Ishikawa (cell line): ENCODE measurements at regions not wholly inside any gene's neighbourhood (a gene's known extent, or its start where the extent isn't known, plus 50 kb on each side); places are given as distances from the start of the nearest gene placed in this dataset.

Experiments
- CEBPB ChIP-seq: IDR thresholded peaks from 2 replicates; pipeline ENCODE4 v1.6.1; 2012
- CREB1 ChIP-seq: IDR thresholded peaks from 2 replicates; pipeline ENCODE4 v1.6.1; 2012; ENCODE audit warnings: low read depth
- EGR1 ChIP-seq: IDR thresholded peaks from 2 replicates; pipeline ENCODE4 v1.6.1; 2012
- EP300 ChIP-seq: IDR thresholded peaks from 2 replicates; pipeline ENCODE4 v1.6.1; 2012; ENCODE audit warnings: borderline replicate concordance
- FOXM1 ChIP-seq: IDR thresholded peaks from 2 replicates; pipeline ENCODE4 v1.6.1; 2012; ENCODE audit warnings: low read depth, borderline replicate concordance
- MAX ChIP-seq: IDR thresholded peaks from 2 replicates; pipeline ENCODE4 v1.6.1; 2012
- NFIC ChIP-seq: IDR thresholded peaks from 2 replicates; pipeline ENCODE4 v1.6.1; 2012
- RAD21 ChIP-seq: IDR thresholded peaks from 2 replicates; pipeline ENCODE4 v1.6.1; 2012; ENCODE audit warnings: low read depth
- REST ChIP-seq: IDR thresholded peaks from 2 replicates; pipeline ENCODE4 v1.6.1; 2012; ENCODE audit warnings: low read depth, mild to moderate bottlenecking
- TAF1 ChIP-seq: IDR thresholded peaks from 2 replicates; pipeline ENCODE4 v1.6.1; 2012; ENCODE audit warnings: low read depth, mild to moderate bottlenecking
- TCF12 ChIP-seq: IDR thresholded peaks from 2 replicates; pipeline ENCODE4 v1.6.1; 2012; ENCODE audit warnings: low read depth
- TEAD4 ChIP-seq: IDR thresholded peaks from 2 replicates; pipeline ENCODE4 v1.6.1; 2012
- USF1 ChIP-seq: IDR thresholded peaks from 2 replicates; pipeline ENCODE4 v1.6.1; 2012
- YY1 ChIP-seq: IDR thresholded peaks from 2 replicates; pipeline ENCODE4 v1.6.1; 2012; ENCODE audit warnings: low read depth
- ZBTB7A ChIP-seq: IDR thresholded peaks from 2 replicates; pipeline ENCODE4 v1.6.1; 2012; ENCODE audit warnings: low read depth

GRCh38 chr3:59153648-59154047, 103.8 kb upstream of the CFAP20DC start:
- TF ChIP-seq EP300 (no peak), FOXM1 (no peak), USF1 (no peak), CEBPB (no peak), CREB1 (no peak), TCF12 (no peak), MAX (no peak), YY1 (no peak), NFIC (no peak), TAF1 (no peak), RAD21 (no peak), TEAD4 (no peak), ZBTB7A (no peak), EGR1 (no peak), REST (no peak)

- TF ChIP-seq YY1 (no peak), USF1 (no peak), CEBPB (no peak), NFIC (no peak), EGR1 (no peak), CREB1 (no peak), RAD21 (no peak), MAX (no peak), TCF12 (no peak), EP300 (no peak)
Observed at GRCh38 chr3:59152943-59153342, 103.1 kb upstream of the CFAP20DC start.

- no peak for TF ChIP-seq REST
- no peak for TF ChIP-seq TEAD4
- TF ChIP-seq CEBPB = no peak
- no peak for TF ChIP-seq USF1
- no peak for TF ChIP-seq EGR1
- no peak for TF ChIP-seq FOXM1
- TF ChIP-seq ZBTB7A = no peak
- TF ChIP-seq MAX = no peak
- TF ChIP-seq CREB1 = no peak
- no peak for TF ChIP-seq TAF1
- TF ChIP-seq RAD21 = no peak
- TF ChIP-seq NFIC = no peak
- no peak for TF ChIP-seq YY1
- no peak for TF ChIP-seq TCF12
- TF ChIP-seq EP300 = no peak
Observed at GRCh38 chr3:59150039-59150438, 100.2 kb upstream of the CFAP20DC start.

GRCh38 chr3:59149166-59149565, 99.3 kb upstream of the CFAP20DC start:
- no peak for TF ChIP-seq USF1
- TF ChIP-seq TEAD4 = no peak
- no peak for TF ChIP-seq RAD21
- no peak for TF ChIP-seq MAX
- no peak for TF ChIP-seq ZBTB7A
- TF ChIP-seq NFIC = no peak
- TF ChIP-seq CREB1 = no peak
- TF ChIP-seq EP300 = no peak
- TF ChIP-seq TCF12 = no peak
- no peak for TF ChIP-seq CEBPB
- no peak for TF ChIP-seq REST
- no peak for TF ChIP-seq TAF1
- TF ChIP-seq EGR1 = no peak
- no peak for TF ChIP-seq YY1
- no peak for TF ChIP-seq FOXM1
